ENCODE measurements at regions not wholly inside any gene's neighbourhood (a gene's known extent, or its start where the extent isn't known, plus 50 kb on each side); places are given as distances from the start of the nearest gene placed in this dataset.

DNA sequence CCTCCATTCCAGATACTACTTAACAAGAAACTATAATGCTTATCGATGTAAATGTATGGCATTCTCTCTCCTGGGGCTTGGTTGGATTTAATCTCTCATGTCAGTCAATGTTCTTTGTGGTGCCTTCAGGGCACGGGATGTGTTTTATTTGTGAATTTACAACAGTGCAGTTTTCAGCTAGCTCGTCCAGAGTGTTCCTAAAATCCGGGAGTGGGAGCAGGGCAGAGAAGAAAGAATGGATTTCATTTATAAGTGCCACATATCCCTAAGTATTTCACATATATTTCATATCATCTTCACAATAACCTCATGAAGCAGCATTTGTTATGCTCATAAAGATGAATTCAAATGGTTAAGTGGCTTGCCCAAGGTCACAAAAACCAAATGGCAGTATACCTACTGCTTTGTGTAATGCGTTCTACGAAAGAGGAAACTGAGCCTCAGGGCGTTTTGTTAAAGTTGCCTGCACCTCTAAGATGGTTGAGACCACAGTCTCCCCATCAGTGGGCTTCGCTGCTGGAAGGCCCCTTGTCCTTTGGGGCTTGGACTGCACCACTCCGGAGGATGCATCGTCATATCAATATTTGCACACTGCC, 134.7 kb upstream of the MGAT5 start:
- DNase-seq (ENCODE audit: low read depth), result peak; percentile 21
- peak overlapping the region; percentile 63 for H3K4me3 ChIP-seq (ENCODE audit: low read depth, low read length)
- TF ChIP-seq CTCF (IDR thresholded peaks at IDR 0.05; ENCODE audit: low read depth, low read length), result no peak
- no peak for TF ChIP-seq POLR2A (IDR thresholded peaks at IDR 0.05; ENCODE audit: extremely low read depth, insufficient read length)

- H3K4me3 ChIP-seq (ENCODE audit: low read depth, low read length), result peak overlapping the region; percentile 63
- peak; percentile 96 for DNase-seq (ENCODE audit: low read depth)
- TF ChIP-seq MYC (IDR thresholded peaks at IDR 0.05; ENCODE audit: low read depth, low read length) (peak; percentile 48; the same call in 1 of the 2 replicates), MAX (IDR thresholded peaks at IDR 0.05; ENCODE audit: low read depth, low read length) (no peak), CTCF (IDR thresholded peaks at IDR 0.05; ENCODE audit: low read depth, low read length) (no peak), POLR2A (IDR thresholded peaks at IDR 0.05; ENCODE audit: extremely low read depth, insufficient read length) (peak; percentile 47)
These were observed 134.0 kb upstream of the MGAT5 start for GRCh38 chr2:134119713-134120405.

DNA sequence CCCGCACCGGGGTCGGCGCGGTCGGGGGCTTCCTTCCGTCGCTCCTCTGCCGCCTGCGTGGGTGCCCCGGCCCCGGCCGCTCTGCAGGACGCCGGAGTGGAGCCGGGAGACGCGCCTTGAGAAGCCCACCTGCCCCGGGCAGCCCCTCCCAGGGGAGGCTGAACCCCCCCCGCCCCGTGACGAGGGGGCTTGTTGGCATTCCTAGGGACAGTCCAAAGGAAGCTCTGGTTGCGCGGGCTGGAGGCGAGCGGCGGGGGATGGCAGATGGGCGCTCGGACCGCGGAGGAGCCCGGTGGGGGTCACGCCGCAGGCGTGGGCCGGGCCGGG, 133.5 kb upstream of the MGAT5 start:
- DNase-seq (ENCODE audit: low read depth), result no peak
- TF ChIP-seq POLR2A (IDR thresholded peaks at IDR 0.05; ENCODE audit: extremely low read depth, insufficient read length), result no peak
- TF ChIP-seq MAX (IDR thresholded peaks at IDR 0.05; ENCODE audit: low read depth, low read length), result no peak
- no peak for TF ChIP-seq MYC (IDR thresholded peaks at IDR 0.05; ENCODE audit: low read depth, low read length)
- no peak for TF ChIP-seq CTCF (IDR thresholded peaks at IDR 0.05; ENCODE audit: low read depth, low read length)
- H3K4me3 ChIP-seq (ENCODE audit: low read depth, low read length), result peak overlapping the region; percentile 55

DNA sequence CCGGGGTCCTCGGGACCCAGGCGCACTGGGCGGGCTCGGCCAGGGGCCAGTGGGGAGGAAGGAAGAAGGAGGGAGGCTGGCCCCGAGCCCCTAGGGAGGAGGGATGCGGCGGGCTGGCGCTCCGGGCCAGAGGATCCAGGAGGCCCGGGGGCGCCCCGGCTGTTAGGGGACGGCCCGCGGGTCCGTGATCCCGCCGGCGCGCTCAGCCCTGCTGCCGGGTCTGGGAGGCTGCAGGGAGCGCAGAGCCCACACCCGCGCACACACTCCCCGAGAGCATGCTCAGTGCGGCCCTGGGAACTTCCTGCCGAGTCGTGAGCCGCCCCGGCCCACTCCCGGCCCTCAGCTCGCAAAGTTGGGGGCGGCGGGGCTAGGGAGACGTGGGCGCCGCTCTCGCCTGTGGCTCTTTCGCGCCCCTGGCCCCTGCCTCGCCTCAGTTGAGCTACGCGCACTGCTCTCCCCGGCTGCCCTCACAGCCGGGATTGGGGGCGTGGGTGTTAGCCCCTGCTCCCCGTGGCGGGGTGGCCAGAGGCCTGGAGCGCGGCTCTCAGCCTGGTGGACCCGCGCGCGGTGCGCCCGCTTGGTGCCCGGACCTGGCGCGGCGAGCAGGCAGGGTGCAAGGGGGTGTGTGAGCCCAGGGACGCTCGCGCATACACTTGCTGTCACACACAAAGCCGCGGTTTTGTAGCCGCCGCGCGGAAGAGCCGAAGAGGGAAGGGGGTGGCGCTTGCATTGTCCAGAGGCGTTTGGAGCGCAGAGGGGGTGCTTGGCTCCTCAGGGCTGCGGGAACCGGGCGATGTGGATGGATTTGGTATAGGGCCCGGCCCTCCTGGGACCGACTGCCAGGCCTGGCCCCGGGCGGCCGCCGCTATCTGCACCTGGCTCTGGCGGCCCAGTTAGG, 132.9 kb upstream of the MGAT5 start:
- H3K4me3 ChIP-seq (ENCODE audit: low read depth, low read length), result peak overlapping the region; percentile 55
- TF ChIP-seq MYC (IDR thresholded peaks at IDR 0.05; ENCODE audit: low read depth, low read length), result no peak
- TF ChIP-seq POLR2A (IDR thresholded peaks at IDR 0.05; ENCODE audit: extremely low read depth, insufficient read length), result no peak
- peak; percentile 79 for DNase-seq (ENCODE audit: low read depth)

GRCh38 chr2:134122610-134123009, 131.3 kb upstream of the MGAT5 start:
- H3K4me3 ChIP-seq (ENCODE audit: low read depth, low read length), result no peak overlapping the region
- TF ChIP-seq POLR2A (IDR thresholded peaks at IDR 0.05; ENCODE audit: extremely low read depth, insufficient read length) (no peak), MAX (IDR thresholded peaks at IDR 0.05; ENCODE audit: low read depth, low read length) (no peak), MYC (IDR thresholded peaks at IDR 0.05; ENCODE audit: low read depth, low read length) (no peak), CTCF (IDR thresholded peaks at IDR 0.05; ENCODE audit: low read depth, low read length) (no peak)
- no peak for DNase-seq (ENCODE audit: low read depth)

DNA sequence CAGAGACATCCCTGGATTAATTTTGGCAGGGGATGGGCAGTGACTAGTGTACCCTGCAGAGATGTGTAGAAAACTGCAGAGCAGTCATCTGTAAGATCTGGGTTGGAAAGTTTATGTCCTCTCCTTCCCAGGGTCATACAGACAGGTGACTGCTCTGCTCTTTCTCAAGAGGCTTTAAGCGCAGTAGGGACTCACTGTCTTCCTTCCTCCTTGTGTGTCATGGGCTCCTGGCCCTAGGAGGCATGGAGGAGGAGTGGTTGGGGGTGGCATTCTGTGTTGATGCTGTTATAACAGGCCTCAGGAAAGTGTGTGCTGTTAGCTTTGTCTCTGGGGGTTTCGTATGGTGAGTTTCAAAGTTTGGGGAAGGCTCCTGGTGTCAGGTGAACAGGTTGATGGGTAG, 130.5 kb upstream of the MGAT5 start:
- peak; percentile 15 for DNase-seq (ENCODE audit: low read depth)
- TF ChIP-seq CTCF (IDR thresholded peaks at IDR 0.05; ENCODE audit: low read depth, low read length), result no peak
- no peak for TF ChIP-seq MYC (IDR thresholded peaks at IDR 0.05; ENCODE audit: low read depth, low read length)
- TF ChIP-seq POLR2A (IDR thresholded peaks at IDR 0.05; ENCODE audit: extremely low read depth, insufficient read length), result no peak
- no peak for TF ChIP-seq MAX (IDR thresholded peaks at IDR 0.05; ENCODE audit: low read depth, low read length)
- H3K4me3 ChIP-seq (ENCODE audit: low read depth, low read length), result no peak overlapping the region

Data from NB4 (cell line).